Stimulated activated naive CD8-positive, alpha-beta T cell treated with anti-CD3 and anti-CD28 coated beads, Interleukin-15, Interleukin-2, amounts not matched to agents 100 ng/mL and 50 ng/mL, for 24 hours (primary cell): ENCODE measurements at regions not wholly inside any gene's neighbourhood (a gene's known extent, or its start where the extent isn't known, plus 50 kb on each side); places are given as distances from the start of the nearest gene placed in this dataset.

Experiments used
- H3K27ac Mint-ChIP-seq: one replicate; pipeline ENCODE4 v1.8.0; 2021; ENCODE audit warnings: mild to moderate bottlenecking, mixed read lengths
- H3K27me3 Mint-ChIP-seq: one replicate; pipeline ENCODE4 v1.8.0; 2021; ENCODE audit warnings: mixed read lengths
- H3K36me3 Mint-ChIP-seq: one replicate; pipeline ENCODE4 v1.8.0; 2021; ENCODE audit warnings: low read depth, mixed read lengths
- H3K4me1 Mint-ChIP-seq: one replicate; pipeline ENCODE4 v1.8.0; 2021; ENCODE audit warnings: low read depth, mixed read lengths
- H3K4me3 Mint-ChIP-seq: one replicate; pipeline ENCODE4 v1.8.0; 2021; ENCODE audit warnings: mild to moderate bottlenecking, mixed read lengths
- H3K9me3 Mint-ChIP-seq: one replicate; pipeline ENCODE4 v1.8.0; 2021; ENCODE audit warnings: mixed read lengths

GRCh38 chr1:30332116-30333094, 391.0 kb downstream of the MATN1 start:
- H3K4me3 Mint-ChIP-seq, result no peak overlapping the region
- H3K27me3 Mint-ChIP-seq, result no peaks in the 10 kb centered on the region
- H3K27ac Mint-ChIP-seq, result no peak overlapping the region
- no peaks in the 10 kb centered on the region for H3K36me3 Mint-ChIP-seq
- H3K9me3 Mint-ChIP-seq, result no peaks in the 10 kb centered on the region
- no peaks in the 10 kb centered on the region for H3K4me1 Mint-ChIP-seq

GRCh38 chr1:30331415-30332065, 391.8 kb downstream of the MATN1 start:
- Mint-ChIP-seq H3K4me3 (no peak overlapping the region), H3K27ac (no peak overlapping the region), H3K27me3 (no peaks in the 10 kb centered on the region), H3K36me3 (no peaks in the 10 kb centered on the region), H3K4me1 (no peaks in the 10 kb centered on the region), H3K9me3 (no peaks in the 10 kb centered on the region)

GRCh38 chr1:30330644-30331043, 392.7 kb downstream of the MATN1 start:
- Mint-ChIP-seq H3K27ac (no peak overlapping the region), H3K4me3 (no peak overlapping the region), H3K36me3 (no peaks in the 10 kb centered on the region)

GRCh38 chr1:30329802-30330557, 393.4 kb downstream of the MATN1 start:
- Mint-ChIP-seq H3K36me3 (no peaks in the 10 kb centered on the region), H3K27me3 (no peaks in the 10 kb centered on the region), H3K4me3 (no peak overlapping the region), H3K4me1 (no peaks in the 10 kb centered on the region), H3K27ac (no peak overlapping the region), H3K9me3 (no peaks in the 10 kb centered on the region)

More at GRCh38 chr1:30330644-30331043, 392.7 kb downstream of the MATN1 start:
- Mint-ChIP-seq H3K9me3 (no peaks in the 10 kb centered on the region), H3K4me1 (no peaks in the 10 kb centered on the region), H3K27me3 (no peaks in the 10 kb centered on the region)

GRCh38 chr1:30329263-30329753, 394.1 kb downstream of the MATN1 start:
- no peaks in the 10 kb centered on the region for H3K9me3 Mint-ChIP-seq
- no peaks in the 10 kb centered on the region for H3K27me3 Mint-ChIP-seq
- no peak overlapping the region for H3K4me3 Mint-ChIP-seq
- no peaks in the 10 kb centered on the region for H3K36me3 Mint-ChIP-seq
- no peaks in the 10 kb centered on the region for H3K4me1 Mint-ChIP-seq
- H3K27ac Mint-ChIP-seq, result no peak overlapping the region

- no peaks in the 10 kb centered on the region for H3K9me3 Mint-ChIP-seq
- H3K27me3 Mint-ChIP-seq, result no peaks in the 10 kb centered on the region
- no peaks in the 10 kb centered on the region for H3K36me3 Mint-ChIP-seq
- H3K4me1 Mint-ChIP-seq, result no peaks in the 10 kb centered on the region
- H3K27ac Mint-ChIP-seq, result no peak overlapping the region
- no peak overlapping the region for H3K4me3 Mint-ChIP-seq
Measured at GRCh38 chr1:30328401-30329262, 394.8 kb downstream of the MATN1 start.

- H3K4me1 Mint-ChIP-seq, result no peaks in the 10 kb centered on the region
- H3K27ac Mint-ChIP-seq, result no peak overlapping the region
- H3K36me3 Mint-ChIP-seq, result no peaks in the 10 kb centered on the region
- H3K9me3 Mint-ChIP-seq, result no peaks in the 10 kb centered on the region
- no peak overlapping the region for H3K4me3 Mint-ChIP-seq
- H3K27me3 Mint-ChIP-seq, result peaks cover 4% of the 10 kb centered on the region
Measured at GRCh38 chr1:30328100-30328370, 395.4 kb downstream of the MATN1 start.

- peaks cover 9% of the 10 kb centered on the region for H3K27me3 Mint-ChIP-seq
- no peaks in the 10 kb centered on the region for H3K9me3 Mint-ChIP-seq
- no peak overlapping the region for H3K27ac Mint-ChIP-seq
- no peaks in the 10 kb centered on the region for H3K36me3 Mint-ChIP-seq
- no peak overlapping the region for H3K4me3 Mint-ChIP-seq
- no peaks in the 10 kb centered on the region for H3K4me1 Mint-ChIP-seq
Measured at GRCh38 chr1:30327370-30328099, 395.9 kb downstream of the MATN1 start.

GRCh38 chr1:30325999-30326398, 397.4 kb downstream of the MATN1 start:
- Mint-ChIP-seq H3K9me3 (no peaks in the 10 kb centered on the region), H3K4me1 (no peaks in the 10 kb centered on the region), H3K36me3 (no peaks in the 10 kb centered on the region), H3K27me3 (peaks cover 9% of the 10 kb centered on the region), H3K4me3 (no peak overlapping the region), H3K27ac (no peak overlapping the region)

- peaks cover 12% of the 10 kb centered on the region for H3K27me3 Mint-ChIP-seq
- H3K4me1 Mint-ChIP-seq, result no peaks in the 10 kb centered on the region
- H3K9me3 Mint-ChIP-seq, result no peaks in the 10 kb centered on the region
- H3K36me3 Mint-ChIP-seq, result no peaks in the 10 kb centered on the region
- H3K27ac Mint-ChIP-seq, result no peak overlapping the region
- H3K4me3 Mint-ChIP-seq, result no peak overlapping the region
Measured at GRCh38 chr1:30325085-30325935, 398.1 kb downstream of the MATN1 start.

- Mint-ChIP-seq H3K36me3 (no peaks in the 10 kb centered on the region), H3K9me3 (no peaks in the 10 kb centered on the region), H3K4me1 (no peaks in the 10 kb centered on the region), H3K27me3 (peaks cover 15% of the 10 kb centered on the region), H3K27ac (no peak overlapping the region), H3K4me3 (no peak overlapping the region)
Measured at GRCh38 chr1:30324251-30325084, 398.9 kb downstream of the MATN1 start.

- H3K36me3 Mint-ChIP-seq, result no peaks in the 10 kb centered on the region
- no peaks in the 10 kb centered on the region for H3K9me3 Mint-ChIP-seq
- no peak overlapping the region for H3K4me3 Mint-ChIP-seq
- H3K27ac Mint-ChIP-seq, result no peak overlapping the region
- peaks cover 16% of the 10 kb centered on the region for H3K27me3 Mint-ChIP-seq
- H3K4me1 Mint-ChIP-seq, result no peaks in the 10 kb centered on the region
Measured at GRCh38 chr1:30323841-30324240, 399.5 kb downstream of the MATN1 start.
